WI38 (cell line): ENCODE measurements at regions not wholly inside any gene's neighbourhood (a gene's known extent, or its start where the extent isn't known, plus 50 kb on each side); places are given as distances from the start of the nearest gene placed in this dataset.
"Not testable (repeated sequence)": the region's sequence is repeated elsewhere in the genome, so short reads cannot be mapped to it uniquely, and the experiment has no call there.

ENCODE experiments used
- H3K4me3 ChIP-seq: 2 replicates; pipeline ENCODE4 v1.5.1; 2011; ENCODE audit warnings: low read depth, mild to moderate bottlenecking, control low read depth, low read length
- TF ChIP-seq, protein P1 (sequence below): IDR thresholded peaks from 2 replicates; pipeline ENCODE4 v1.5.1; 2012; ENCODE audit warnings: low read depth, mild to moderate bottlenecking, control low read depth, low read length

DNA sequence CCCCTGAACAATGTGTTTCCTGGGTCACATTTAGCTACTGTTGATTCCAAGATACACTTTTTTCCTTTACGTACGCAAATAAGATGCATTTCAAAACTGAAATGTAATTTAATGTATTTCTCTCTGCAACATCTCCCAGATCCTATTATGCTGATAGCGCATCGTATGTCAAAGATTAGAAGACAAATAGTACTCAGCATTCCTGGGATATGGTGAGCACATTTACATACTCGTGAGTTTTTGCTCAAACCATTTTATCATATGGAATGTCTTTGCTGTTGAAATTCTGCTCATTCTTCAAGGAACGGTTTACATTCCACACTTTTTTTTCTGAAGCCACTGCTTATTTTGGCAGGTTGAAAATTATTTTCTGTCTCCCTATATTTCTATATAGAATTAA, 221.4 kb downstream of the OXSM start:
- TF ChIP-seq, protein P1, sequence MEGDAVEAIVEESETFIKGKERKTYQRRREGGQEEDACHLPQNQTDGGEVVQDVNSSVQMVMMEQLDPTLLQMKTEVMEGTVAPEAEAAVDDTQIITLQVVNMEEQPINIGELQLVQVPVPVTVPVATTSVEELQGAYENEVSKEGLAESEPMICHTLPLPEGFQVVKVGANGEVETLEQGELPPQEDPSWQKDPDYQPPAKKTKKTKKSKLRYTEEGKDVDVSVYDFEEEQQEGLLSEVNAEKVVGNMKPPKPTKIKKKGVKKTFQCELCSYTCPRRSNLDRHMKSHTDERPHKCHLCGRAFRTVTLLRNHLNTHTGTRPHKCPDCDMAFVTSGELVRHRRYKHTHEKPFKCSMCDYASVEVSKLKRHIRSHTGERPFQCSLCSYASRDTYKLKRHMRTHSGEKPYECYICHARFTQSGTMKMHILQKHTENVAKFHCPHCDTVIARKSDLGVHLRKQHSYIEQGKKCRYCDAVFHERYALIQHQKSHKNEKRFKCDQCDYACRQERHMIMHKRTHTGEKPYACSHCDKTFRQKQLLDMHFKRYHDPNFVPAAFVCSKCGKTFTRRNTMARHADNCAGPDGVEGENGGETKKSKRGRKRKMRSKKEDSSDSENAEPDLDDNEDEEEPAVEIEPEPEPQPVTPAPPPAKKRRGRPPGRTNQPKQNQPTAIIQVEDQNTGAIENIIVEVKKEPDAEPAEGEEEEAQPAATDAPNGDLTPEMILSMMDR, result no peak
- H3K4me3 ChIP-seq, result no peak overlapping the region

DNA sequence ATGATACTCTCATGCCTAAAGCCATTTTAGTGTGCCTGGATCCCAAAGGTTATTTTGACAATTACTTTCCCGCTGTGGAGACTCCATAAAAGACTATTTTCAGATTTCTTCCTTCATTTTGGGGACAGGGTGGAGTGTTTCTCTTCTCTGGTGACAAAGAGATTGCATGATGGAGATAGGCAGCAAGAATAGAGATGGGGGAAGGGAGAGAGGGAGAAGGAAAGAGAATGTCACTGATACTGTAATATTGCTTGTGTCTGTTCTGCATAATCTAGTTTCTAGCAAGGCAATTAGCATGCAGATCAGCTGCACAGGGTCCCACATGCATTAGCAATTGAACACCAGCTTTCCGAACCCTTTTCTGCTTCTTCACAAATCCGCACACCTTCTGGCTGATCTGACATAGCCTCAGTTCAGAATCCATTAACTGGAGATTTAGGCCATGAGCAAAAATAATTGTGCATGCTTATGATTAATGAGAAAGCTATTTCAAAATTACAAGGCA, 222.4 kb downstream of the OXSM start:
- no peak overlapping the region for H3K4me3 ChIP-seq
- TF ChIP-seq, protein P1, result no peak

DNA sequence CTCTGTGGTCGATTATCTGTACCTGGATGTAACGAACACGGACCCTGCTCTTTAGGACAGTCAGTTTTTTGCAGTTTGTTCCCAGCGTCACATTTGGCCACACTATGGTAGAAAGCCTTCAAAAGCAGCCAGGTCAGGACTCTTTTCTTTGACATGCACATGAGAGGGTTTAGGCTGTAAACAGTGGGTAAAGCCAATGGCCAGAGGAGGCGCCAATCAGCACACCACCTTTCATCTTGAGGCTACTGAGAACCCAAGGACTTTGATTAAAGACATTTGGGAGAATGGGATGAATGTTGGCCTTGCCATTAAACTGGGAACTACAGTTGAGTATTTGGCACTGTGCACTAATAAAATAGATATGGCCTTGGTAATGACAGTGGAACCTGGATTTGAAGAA, 225.9 kb downstream of the OXSM start:
- TF ChIP-seq, protein P1, result no peak
- H3K4me3 ChIP-seq, result no peak overlapping the region

DNA sequence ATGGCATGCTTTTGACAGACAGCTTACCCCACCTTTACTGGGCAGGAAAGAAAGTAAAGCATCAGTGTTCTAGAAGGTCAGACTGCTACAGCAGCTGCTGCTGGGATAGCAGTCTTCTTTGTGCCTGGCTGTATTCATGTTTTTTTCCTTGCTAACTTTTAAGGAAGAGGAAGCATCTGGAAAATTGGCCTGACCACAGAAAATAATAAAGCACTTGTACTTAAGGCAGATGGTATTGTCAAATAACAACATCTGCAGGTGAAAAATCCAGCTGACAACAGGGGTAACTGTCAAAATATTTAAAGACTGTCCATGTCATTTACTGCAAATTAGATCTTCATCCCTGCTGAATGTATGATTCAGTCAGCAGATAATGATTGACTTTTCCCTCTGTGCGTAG, 229.0 kb downstream of the OXSM start:
- TF ChIP-seq, protein P1, result no peak
- H3K4me3 ChIP-seq, result no peak overlapping the region

DNA sequence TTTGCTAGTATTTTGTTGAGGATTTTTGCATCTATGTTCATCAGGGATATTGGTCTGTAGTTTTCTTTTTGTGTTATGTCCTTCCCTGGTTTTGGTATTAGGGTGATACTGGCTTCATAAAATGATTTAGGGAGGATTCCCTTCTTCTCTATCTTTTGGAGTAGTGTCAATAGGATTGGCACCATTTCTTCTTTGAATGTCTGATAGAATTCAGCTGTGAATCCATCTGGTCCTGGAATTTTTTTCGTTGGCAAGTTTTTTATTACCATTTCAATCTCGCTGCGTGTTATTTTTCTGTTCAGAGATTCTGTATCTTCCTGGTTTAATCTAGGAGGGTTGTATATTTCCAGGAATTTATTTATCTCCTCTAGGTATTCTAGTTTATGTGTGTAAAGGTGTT, 234.3 kb downstream of the OXSM start:
- H3K4me3 ChIP-seq, result not testable (repeated sequence)

DNA sequence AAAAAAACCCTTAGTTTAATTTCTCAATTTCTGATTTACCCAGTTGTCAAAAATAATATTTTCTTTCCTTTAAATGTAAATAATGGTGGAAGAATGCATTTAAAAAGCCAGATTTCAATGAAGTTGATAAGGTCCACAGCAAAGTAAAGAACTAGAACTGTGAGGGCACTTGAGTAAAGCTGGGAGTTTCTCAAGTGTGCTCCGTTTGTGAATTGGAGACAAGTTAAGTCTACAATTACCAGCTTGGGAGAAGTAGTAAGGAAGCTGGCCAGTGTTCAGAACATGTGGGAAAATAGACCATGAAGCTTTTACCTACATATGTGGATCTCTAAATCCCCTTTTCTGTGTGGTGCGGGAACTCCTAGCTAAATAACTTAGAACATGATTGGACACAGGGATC, 239.4 kb downstream of the OXSM start:
- H3K4me3 ChIP-seq, result no peak overlapping the region
- TF ChIP-seq, protein P1, result no peak

DNA sequence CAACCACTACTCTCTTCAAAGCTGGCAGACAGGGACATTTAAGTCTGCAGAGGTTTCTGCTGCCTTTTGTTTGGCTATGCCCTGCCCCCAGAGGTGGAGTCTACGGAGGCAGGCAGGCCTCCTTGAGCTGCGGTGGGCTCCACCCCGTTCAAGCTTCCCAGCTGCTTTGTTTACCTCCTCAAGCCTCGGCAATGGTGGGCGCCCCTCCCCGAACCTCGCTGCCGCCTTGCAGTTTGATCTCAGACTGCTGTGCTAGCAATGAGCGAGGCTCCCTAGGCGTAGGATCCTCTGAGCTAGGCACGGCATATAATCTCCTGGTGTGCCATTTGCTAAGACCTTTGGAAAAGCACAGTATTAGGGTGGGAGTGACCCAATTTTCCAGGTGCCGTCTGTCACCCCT, 252.2 kb downstream of the OXSM start:
- H3K4me3 ChIP-seq, result not testable (repeated sequence)

DNA sequence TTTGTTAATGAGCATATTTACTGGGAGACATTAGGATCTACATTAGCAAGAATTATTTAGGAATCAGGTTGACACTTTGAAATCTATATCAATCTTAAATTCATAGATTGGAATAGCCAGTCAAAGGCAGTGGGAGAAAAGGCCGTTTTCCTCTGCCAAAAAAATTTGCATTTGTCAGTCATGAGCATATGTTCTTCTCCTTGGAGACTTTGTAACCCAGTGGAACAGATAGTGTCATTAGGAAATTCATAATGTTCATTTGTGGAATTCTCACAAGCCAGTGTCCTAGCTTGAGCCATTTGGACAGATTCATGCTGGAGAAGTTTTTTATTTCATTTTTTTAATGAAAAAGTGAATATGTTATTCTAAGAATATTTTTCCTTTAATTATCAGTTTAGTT, 260.1 kb downstream of the OXSM start:
- TF ChIP-seq, protein P1, result no peak
- H3K4me3 ChIP-seq, result no peak overlapping the region
